ENCODE measurements at regions not wholly inside any gene's neighbourhood (a gene's known extent, or its start where the extent isn't known, plus 50 kb on each side); places are given as distances from the start of the nearest gene placed in this dataset.
A peak's percentile ranks its signal among the peaks of the same experiment; 100 is the strongest.

DNA sequence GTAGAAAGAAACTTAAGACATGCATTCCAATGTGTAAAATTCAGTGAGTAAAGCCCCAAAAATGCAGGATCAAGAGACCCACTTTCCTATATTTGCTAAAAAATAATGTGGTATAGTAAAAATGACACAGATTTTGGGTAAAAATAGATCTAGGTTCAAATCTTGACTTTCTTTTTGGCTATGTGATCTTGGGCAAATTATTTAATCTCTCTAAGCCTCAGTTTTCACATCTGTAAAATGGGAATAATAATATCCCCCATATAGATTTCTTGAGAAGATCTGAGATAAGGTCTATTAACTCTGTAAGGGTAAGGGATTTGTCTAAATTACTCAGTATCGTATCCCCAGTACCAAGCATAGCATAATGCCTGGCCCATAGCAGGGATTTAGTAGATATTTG is 172.3 kb downstream of the CARTPT start:
- no peak for DNase-seq (ENCODE audit: low read depth)
- TF ChIP-seq, protein P1, sequence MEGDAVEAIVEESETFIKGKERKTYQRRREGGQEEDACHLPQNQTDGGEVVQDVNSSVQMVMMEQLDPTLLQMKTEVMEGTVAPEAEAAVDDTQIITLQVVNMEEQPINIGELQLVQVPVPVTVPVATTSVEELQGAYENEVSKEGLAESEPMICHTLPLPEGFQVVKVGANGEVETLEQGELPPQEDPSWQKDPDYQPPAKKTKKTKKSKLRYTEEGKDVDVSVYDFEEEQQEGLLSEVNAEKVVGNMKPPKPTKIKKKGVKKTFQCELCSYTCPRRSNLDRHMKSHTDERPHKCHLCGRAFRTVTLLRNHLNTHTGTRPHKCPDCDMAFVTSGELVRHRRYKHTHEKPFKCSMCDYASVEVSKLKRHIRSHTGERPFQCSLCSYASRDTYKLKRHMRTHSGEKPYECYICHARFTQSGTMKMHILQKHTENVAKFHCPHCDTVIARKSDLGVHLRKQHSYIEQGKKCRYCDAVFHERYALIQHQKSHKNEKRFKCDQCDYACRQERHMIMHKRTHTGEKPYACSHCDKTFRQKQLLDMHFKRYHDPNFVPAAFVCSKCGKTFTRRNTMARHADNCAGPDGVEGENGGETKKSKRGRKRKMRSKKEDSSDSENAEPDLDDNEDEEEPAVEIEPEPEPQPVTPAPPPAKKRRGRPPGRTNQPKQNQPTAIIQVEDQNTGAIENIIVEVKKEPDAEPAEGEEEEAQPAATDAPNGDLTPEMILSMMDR (IDR thresholded peaks at IDR 0.05; ENCODE audit: insufficient read depth, low read depth, low read length, missing control alignments), result no peak
- H3K4me3 ChIP-seq (ENCODE audit: low read length), result no peak overlapping the region

DNA sequence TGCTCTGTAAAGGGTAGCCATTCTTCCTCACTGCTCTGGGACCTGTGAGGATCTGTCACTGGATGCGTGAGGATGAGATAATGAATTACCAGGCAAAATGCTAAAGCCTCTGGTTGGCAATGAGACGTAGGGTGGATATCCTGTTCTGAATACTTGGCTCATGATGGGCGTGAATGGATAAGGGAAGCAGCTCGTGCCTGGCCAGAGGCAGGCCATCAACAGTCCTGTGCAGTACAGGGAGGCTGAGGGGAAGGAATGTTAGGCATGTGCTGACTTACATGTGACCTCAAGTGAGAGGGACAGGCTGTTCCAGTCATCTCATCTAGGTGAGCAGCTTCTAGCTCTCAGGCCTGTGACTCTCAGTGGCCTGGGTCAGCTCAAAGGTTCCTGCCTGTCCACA is 172.8 kb downstream of the CARTPT start:
- TF ChIP-seq, protein P1 (IDR thresholded peaks at IDR 0.05; ENCODE audit: insufficient read depth, low read depth, low read length, missing control alignments), result no peak
- DNase-seq (ENCODE audit: low read depth), result peak; percentile 29
- no peak overlapping the region for H3K4me3 ChIP-seq (ENCODE audit: low read length)

DNA sequence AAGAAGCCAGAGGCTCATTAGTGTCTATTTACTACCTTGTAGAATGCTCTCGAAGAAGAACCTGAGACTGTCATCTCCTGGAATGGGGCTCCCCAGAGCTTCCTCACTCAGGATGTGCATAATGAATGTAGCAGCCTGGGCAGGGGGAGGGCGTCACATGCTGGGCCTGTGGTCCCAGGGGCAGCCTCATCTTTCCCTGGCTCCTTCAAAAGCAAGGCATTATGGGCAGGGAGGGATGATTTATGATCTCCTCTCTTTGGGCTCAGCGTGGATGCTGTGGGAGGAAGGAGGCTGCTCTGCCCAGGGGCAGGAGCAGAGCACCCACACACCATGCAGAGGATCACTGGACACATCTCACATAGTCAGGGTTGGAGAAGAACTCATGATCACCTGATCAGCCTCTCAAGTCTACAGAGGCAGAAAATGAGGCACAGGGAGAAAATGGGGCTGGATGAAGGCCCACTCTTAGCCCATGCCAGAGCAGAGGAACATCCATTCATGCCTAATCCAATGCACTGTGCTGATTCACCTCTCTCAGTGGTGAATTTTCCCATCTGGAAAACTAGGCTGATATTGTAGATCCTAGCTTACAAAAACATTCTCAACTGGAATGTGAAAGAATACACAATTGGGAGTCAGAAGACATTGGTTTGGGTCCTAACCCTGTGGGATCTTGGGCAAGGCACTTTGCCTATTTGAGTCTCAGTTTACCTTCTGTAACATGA is 173.7 kb downstream of the CARTPT start:
- H3K4me3 ChIP-seq (ENCODE audit: low read length), result no peak overlapping the region
- TF ChIP-seq, protein P1 (IDR thresholded peaks at IDR 0.05; ENCODE audit: insufficient read depth, low read depth, low read length, missing control alignments), result no peak
- no peak for DNase-seq (ENCODE audit: low read depth)

DNA sequence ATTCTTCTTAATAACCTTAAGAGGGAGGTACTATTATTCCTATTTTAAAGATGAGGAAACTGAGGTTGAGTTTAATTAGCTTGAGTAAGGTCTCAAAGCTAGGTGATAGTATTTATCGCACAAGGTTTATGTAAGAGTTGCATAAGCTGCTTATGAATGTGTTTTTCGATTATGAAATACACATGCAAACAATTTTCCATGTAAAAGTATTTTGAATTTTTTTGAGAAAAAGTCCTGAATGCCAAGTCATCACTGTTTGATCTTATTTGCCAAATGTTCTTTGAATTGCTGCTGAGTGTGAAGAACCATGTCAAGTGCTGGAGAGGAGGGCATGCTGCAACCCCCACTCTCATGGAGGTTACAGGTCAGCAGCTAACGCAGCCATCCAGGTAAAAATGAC is 174.4 kb downstream of the CARTPT start:
- H3K4me3 ChIP-seq (ENCODE audit: low read length), result no peak overlapping the region
- TF ChIP-seq, protein P1 (IDR thresholded peaks at IDR 0.05; ENCODE audit: insufficient read depth, low read depth, low read length, missing control alignments), result no peak
- DNase-seq (ENCODE audit: low read depth), result no peak

DNA sequence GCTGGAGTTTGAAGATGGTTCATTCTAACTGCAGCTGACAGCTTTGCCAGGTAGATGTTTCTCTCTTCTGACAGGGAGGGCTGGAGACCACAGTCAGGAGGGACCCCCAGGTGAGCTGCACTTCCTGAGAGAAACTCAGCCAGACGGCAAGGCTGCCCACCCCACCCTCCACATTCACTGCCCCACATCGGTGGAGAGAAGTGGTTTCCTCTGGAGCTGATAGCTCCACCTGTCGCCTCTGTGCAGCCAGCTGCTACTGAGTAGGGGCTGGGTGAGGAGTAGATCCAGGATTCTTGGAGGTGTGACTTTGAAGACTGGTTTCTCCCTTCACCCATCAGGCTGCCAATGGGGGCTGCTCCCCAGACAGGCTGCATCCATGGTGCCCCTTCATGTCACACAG is 175.0 kb downstream of the CARTPT start:
- H3K4me3 ChIP-seq (ENCODE audit: low read length), result no peak overlapping the region
- no peak for DNase-seq (ENCODE audit: low read depth)
- TF ChIP-seq, protein P1 (IDR thresholded peaks at IDR 0.05; ENCODE audit: insufficient read depth, low read depth, low read length, missing control alignments), result no peak

DNA sequence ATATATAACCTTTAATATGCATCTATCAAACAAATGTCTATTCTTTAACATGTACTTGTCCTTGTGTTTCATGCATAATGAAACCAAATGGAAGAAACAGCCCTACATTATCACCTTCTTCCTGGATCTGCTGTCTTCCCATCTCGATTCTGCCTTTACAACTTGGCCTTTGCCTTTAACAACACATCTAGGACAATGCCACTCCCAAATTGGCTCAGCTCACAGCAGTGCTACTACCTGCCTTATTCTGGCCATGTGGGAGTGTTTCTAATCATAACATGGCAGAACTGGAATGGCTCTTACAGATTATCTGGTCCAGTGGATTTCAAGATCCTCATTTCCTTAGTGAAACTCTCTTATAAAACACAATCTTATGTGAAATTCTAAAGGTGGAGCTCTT is 176.5 kb downstream of the CARTPT start:
- no peak overlapping the region for H3K4me3 ChIP-seq (ENCODE audit: low read length)
- no peak for DNase-seq (ENCODE audit: low read depth)
- TF ChIP-seq, protein P1 (IDR thresholded peaks at IDR 0.05; ENCODE audit: insufficient read depth, low read depth, low read length, missing control alignments), result no peak

DNA sequence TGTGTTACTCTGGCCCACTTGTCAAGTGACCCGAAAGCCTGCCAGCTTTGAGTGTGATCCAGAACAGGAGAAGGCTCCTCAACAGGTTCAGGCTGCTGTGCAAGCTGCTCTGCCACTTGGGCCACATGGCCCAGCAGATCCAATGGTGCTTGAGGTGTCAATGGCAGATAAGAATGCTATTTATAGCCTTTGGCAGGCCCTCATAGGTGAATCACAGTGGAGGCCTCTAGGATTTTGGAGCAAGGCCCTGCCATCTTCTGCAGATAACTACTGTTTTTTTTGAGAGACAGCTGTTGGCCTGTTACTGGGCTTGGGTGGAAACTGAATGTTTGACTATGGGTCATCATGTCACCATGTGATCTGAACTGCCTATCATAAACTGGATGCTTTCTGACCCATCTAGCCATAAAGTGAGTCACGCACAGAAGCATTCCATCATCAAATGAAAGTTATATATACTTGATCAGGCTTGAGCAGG is 180.8 kb downstream of the CARTPT start:
- TF ChIP-seq, protein P1 (IDR thresholded peaks at IDR 0.05; ENCODE audit: insufficient read depth, low read depth, low read length, missing control alignments), result no peak
- no peak overlapping the region for H3K4me3 ChIP-seq (ENCODE audit: low read length)
- DNase-seq (ENCODE audit: low read depth), result peak; percentile 36

All from epithelial cell of esophagus (primary cell).